ENCODE measurements at regions not wholly inside any gene's neighbourhood (a gene's known extent, or its start where the extent isn't known, plus 50 kb on each side); places are given as distances from the start of the nearest gene placed in this dataset.

DNA sequence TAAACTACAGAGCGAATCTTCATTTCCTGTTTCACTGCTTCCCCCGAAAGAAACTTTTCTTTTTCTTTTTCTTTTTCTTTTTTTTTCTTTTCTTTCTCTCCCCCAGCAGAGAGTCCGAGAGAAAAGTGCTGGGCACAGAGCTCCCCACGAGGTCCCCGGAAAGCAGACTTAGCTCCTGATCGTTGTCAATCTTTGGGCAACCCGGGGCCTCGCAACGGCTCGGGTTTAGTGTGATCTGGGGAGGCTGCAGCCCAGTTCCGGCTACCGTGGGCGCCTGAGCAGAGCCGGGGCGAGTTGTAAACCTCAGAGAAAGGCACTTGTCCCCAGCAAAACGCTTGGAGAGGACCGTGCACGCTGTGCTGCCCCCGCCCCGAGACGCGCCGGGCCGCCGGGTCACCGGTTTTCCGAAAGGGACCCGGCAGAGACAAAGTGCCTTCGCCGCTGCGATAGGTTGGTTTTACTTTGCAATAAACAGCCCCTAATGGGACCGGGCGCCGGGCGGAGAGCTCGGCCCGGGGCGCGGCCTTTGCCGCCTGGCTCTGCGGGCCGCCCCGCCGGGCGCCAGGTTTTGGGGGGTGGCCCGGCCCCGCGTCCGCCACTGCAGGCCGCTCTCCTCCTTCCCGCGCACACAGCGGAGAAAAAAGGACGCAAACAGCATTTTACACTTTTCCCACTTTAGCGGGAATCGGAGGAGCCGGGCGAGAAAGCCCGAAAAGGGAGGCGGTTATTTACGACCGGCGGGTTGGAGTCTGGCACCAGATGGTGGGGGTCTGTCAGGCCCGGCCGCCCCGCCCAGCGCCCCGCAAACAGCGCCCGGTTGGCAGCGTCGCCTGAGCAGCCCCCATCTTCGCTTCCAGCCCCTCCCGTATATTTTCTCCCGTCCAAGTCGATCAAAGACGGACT is 136.0 kb downstream of the INSIG2 start:
- DNase-seq = peak; percentile 51

DNA sequence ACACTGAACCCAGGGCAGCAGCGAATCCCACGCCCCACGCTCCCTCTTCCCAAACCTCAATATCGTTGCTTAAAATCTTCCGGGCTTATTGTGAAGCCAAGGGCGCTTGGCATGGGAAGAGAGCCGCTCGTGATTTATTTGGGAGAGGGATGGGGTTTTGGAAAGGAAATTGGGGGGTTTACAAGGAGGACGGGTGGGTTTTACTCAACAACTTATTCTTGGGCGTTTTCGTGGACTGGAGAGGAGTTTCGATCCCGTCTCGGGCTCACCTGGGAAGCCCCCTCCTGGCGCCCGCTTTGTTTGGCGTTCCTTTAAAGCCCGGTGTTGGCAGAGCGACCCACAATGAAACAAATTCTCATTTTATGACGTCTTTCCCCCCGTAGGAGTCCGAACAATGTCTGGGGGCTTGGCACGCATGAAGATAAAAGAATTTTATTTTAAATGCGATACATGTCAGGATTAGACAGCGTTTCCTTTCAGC is 135.3 kb downstream of the INSIG2 start:
- DNase-seq = peak; percentile 35

DNA sequence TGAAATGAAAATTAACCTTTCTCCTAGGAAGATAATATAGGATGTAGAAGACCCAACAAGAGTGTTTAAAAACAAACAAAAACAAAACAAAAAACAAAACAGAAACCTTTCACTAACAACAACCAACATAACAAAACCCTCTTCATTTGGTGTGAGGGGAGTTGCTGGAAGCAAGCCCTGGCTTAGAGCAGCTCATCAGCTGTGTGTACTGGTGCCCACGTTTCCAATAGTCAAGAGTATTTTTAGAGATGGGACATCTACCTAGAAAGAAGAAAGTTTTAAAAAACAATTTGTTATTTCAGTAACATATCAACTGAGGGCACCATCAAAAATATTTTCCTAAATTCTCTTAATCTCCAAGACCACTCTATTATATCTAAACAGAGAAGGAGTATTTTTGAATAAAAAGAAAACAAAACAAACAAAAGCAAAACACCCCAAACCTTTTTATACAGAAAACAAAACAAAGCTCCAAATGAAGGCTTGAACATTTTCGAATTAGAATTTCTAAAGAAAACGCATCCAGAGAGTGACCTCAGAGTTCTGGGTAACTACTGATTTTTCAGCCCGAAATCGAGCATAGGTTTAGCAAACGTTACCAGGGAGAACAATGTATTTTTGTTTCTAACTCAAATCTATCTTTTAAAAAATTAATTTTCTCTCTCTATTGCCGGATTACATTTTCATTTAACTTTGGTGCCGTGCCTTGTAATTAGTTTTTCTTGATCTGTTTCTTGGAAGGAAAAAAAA is 134.6 kb downstream of the INSIG2 start:
- no peak for DNase-seq

DNA sequence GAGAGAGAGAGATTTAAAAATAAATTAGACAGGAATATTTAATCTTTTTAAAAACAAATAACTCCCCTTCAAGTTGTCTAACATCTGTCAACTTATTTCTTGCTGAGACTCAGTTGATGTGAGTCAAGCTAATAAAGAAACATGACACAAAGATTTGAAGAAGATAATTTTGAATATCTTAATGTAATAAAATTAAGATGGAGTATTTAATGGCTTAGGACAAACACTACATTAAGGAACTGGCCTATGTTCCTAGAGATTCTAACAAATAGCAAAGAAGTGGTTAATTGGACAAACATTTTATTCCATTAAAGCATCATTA is 134.0 kb downstream of the INSIG2 start:
- DNase-seq = no peak

DNA sequence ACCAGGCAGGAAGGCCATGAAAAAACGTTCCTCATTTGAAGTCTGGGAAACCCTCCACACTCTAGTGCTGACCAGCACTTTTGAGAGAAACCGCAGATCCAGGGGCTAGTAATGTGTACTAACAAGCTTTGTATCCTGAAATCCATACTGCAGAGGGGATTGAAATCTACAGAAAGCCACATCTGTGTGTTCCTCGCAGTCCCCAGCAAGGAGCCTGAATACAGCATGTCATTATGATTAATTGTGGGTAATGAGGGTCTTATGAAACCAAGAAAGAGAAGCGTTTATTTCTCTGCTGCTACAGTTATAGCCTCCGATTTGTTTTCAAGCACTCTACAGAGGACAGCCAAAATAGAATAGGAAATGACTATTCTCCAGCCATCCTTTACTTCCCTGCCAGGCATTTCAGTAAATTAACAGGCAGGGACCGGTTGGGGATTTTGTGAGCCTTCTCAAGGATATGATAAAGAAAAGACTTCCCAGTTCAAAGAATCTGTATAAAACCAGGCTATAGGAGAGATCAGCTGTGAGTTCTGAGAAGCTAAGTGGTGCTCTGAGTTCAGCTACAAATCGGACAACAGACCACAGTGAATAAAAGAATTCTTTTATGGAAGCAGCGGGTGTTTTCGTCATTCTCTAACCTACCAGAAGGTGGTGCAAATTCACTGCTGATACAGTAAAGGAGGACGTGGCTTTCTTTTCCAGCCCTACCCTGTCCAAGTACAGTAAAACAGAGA is 133.4 kb downstream of the INSIG2 start:
- DNase-seq = peak; percentile 78

DNA sequence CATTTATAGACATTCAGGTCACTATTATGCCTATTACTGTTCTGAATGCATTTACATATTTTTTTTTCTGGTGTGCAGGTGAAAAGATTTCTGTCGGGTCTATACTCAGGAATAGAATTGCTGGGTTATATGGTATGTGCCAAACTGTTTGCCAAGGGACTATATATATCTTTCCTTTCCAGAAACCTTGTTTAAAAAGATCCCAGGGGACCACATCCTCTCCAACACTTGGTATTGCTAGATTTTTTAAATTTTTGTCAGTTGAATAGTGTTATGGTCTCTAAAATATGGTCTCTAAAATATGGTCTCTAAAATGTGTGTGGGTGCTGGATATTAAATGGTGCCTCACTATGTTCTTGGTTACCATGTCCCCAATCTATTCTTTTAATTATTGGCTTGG is 131.3 kb downstream of the INSIG2 start:
- no peak for DNase-seq

DNA sequence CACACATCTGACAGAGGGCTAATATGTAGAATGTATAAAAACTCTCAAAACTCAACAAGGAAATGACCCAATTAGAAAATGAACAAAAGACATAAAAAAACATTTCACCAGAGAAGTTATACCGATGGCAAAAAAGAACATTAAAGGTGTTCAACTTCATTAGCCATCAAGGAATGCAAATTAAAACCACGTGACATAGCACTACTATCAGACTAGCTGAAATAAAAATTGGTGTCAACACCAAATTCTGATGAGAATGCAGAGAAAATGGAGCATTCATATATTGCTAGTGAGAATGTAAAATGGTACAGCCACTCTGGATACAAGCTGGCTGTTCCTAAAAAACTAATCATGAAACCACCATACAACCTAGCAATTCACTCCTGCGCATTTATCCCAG is 128.0 kb downstream of the INSIG2 start:
- DNase-seq = no peak

DNA sequence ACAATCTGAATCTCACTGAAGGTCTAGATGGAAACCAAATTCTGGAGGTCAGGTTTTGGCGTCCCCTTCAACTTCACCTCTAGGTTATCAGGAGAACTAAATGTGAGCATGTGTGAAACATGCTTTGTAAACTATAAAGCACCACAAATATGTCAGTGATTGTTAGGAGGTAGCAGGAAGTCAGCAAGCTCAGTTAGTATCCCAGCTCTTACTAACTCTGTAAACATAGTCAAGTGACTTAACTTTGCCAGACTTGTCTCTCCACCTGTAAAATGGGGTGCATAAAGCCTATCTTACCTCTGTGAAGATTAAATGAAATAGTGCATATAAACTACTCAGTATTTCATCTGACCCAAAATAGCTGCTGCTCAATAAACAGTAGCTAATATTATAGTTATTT is 121.5 kb downstream of the INSIG2 start:
- no peak for DNase-seq

DNA sequence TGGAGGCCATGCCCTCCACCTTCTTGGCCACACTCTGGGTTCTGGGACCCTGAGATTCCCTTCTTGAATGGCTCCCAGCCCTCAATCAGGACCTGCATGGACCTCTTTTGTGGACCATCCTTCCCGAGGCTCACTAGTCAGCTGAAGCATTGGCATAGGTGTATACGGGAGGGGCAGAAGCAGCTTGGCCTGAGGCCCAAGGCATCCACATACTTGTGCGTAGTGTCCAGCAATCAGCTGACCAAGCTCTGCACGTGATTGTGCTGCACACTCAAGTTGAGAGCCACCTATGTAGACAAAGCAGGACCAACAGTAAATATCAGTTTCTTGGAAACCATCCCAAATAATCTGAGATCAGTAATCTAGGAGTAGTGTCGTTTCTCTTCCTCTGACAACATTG is 119.6 kb downstream of the INSIG2 start:
- no peak for DNase-seq

DNA sequence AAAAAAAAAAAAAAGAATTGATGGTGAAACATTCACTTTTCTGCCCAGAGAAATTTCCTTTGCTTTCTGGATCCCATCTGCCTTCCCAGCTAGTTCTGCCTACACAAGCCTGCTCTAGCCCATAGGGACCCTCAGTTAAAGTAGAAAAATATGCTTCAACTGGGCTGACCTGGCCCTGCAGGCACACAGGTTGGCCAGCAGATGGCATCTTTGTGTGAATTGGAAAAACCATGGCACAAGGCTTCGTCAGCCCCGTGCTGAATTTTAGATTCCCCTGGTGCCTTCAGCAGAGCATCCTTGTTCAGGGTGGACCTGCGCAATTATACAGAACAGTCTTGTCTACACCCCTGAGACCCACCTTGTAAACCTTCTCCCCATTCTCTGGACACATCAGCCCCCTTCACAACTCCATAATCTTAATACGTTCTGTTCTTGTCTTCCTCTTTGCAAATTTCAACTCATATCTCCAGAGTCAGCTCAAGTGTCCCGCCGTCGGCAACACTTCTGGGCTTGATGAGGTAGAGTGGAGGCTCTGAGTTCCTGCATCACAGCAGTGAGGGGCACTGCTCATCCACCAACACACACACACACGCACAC is 114.5 kb downstream of the INSIG2 start:
- peak; percentile 49 for DNase-seq

DNA sequence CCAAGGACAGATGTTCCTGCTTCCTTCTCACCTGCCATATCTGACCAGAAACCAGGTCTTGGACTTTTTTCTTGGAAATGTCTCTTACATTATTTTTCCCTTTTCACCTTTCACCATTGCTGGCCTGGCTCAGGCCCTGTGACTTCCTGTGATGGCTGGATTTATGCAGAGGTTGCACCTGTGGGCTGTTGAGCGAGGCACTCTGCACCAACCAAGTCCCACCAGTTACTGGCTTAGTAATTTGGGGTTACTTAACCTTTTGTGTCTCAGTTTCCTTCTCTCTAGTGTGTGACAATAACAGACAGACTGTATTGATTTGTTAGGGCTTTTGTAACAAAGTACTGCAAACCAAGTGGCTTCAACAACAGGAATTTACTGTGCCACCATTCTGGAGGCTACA is 110.0 kb downstream of the INSIG2 start:
- no peak for DNase-seq

DNA sequence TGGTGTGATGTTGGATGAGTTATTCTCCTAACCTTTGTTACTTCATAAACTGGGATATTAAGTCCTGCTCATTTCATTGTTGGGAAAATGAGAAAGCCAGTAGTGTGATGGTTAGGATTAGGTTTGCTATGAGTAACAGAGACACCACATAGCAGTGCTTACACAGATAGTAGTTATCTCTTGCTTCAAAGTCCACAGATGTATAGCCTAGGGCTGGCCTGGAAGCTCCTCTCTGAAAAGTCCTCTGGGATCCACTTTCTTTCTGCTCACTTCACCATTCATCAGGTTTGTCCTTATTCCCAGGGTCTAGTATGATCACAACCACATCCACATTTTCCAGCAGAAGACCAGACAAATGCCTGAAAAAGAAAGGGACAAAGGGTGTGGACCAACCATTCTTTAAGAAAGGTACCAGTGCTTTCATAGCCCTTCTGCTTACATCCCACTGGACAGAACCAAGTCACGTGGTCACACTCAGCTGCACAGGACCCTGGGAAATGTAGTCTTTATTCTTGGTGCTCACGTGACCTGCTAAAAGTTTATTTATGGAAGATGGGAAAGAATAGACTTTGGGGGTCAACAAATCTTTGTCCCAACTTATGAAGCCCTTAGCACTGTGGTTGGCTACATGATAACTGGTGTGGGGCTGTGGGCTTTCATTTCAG is 108.9 kb downstream of the INSIG2 start:
- DNase-seq = peak; percentile 6

DNA sequence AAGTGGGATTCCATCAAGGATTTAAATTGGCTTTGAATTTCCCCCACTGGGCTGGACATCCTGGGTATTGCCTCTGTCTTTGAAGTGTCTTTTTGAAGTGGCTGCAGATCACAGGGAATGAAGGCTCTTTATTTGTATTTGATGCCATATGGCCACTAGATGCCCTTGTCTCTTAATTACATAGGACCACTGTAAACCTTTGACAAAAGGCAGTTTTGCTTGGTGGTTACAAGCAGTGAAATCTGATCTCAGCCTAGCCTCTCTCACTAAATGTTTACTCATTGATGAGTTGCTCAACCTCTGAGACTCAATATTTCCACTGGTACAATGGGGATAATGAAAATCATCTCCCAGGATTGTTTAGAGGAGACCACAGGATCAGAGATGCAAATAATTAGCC is 102.2 kb downstream of the INSIG2 start:
- no peak for DNase-seq

DNA sequence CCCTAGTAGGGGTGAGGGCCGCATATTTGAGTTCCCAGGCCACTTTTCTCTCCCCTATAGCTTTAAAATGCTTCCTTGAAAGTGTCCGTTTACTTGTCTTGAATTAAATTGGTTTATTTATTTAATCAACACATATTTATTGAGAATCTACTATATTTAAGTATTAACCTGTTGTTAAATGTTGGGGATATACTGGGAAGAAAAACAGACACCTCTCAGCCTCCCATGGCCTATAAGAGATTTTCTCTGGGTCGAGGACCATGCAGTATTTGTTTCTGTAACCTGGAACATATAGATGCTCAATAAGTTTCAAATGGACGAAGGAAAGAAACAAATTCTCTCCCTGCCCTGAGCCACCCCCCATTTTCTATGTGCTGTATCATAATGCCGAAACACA is 98.6 kb downstream of the INSIG2 start:
- no peak for DNase-seq

DNA sequence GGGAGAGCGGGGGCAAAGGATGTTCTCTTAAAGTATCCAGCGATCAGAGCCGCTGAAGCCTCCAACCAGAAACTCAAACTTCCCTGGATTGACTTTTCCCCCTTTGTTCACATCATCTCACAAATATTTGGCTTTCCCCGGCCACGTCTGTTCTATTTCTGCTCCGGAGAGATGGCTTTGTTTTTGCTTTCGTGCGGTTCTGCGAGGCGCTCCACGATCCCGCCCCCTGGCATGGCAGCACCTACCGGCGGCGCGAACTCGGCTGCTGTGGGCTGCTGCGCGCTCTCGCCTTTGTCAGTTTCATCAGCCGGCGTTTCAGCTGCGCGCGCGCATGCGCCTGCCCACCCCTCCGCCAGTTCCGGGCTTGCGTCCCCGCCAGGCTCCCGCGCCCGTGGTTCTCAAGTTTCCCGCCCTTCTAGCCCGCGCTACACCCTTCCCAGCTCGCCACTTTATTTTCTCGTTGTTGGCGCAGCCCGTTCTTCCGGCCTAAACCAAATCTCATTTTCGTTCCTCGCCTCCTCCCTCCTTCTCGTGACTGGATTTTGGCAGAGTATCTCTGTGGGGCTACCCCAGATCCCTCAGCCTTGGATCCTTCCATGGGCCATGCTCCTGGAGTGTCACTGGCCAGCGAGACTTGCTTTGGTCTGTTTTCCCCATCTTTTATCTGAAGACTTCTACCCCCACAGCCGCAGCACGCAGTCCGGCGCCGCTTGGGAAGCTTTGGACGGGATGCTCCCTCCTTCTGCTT is 98.0 kb downstream of the INSIG2 start:
- peak; percentile 89 for DNase-seq

DNA sequence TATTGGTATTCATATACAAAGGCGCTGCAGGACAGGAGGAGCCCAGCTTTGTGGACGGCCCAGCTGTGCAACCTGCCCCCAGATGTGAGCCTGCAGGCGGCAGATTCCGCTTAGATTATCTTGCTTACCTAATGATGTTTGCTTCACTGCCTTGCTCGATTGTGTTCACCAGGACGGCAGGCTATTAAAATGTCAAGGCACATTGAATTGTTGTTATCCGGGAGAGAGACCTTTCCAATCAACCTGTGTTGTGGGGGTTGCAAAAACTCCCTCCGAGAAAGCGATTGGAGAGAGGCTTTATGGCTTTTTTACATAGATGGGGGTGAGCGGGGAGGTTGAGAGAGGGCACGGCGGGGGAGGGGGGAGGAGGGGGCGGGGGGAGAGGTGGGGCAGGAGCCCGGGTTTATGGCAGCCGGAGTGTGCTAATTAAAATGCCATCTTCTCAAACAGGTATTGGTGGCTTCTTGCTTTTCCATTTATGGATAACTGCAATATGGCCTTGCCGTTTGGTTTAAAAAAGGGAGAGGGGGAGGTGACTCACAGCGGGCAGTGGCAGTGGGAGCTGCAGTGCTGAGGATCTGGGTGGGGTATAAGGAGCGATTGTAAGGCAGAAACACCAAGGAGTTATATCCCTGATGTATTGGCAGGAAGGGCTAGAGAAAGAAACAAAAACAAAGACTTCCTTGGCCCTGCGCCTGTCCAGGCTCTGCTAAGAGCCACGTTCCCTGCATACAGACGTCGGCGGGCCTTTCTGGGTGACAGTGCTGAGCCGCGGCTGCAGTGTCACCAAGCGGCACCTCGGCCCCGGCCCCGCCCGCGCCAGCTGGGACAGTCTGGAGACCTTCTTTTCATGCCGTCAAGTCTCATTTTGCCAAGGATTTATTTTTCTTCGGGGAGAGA is 97.2 kb downstream of the INSIG2 start:
- peak; percentile 64 for DNase-seq

DNA sequence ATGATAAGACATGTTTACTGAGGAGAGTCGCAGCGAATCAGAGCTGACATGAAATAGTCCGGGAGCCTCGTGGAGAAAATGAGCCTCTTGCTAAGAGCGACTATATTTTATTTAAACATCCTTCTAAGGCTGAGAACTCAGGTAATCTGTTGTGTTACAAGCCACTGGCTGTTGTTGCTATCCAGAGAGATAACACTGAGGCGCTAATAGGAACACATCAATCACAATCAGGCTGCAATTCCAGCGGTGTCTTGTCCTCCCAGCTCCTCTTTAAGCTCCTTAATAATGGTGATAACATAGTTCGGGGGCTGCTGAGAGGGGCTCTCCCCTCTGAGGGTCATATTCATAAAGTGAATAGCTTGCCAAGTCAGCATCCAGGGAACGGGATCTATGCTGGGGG is 95.1 kb downstream of the INSIG2 start:
- DNase-seq = no peak

DNA sequence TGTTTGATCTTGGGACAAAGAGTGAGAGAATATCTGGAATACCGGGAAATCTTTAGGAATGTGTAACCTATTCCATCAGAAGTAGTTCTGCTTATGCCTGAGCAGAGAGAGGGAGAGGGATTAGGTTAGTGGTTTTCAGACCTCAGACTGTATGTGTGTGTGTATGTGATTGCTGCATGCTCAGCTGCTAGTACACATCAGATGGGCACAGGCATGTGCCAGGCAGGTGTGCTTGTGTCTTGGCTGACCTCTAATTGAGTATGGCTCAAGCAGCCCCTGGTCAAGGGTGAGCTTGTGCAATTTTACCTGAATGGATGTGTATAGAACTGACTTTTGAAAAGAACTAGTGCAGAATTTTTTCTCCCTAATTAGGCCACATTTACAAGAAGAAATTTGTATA is 91.2 kb downstream of the INSIG2 start:
- peak; percentile 7 for DNase-seq

DNA sequence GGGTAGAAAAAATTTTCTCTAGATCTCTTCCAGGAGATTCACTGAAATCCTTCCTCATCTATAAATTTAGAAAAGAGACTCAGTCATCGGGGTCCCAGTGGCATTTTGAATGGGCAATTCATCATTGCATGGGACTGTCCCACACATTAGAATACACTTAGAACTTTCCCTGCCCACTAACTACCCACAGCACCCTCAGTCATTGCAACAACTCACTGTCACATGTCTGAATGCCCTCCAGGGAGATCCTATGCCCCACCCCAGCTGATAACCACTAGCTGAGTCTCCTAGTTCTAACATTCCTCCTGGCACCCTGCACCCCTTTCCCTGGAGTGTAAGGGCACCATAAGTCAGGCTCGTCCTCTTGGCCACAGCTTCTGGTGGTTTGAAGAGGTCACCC is 89.6 kb downstream of the INSIG2 start:
- DNase-seq = no peak

DNA sequence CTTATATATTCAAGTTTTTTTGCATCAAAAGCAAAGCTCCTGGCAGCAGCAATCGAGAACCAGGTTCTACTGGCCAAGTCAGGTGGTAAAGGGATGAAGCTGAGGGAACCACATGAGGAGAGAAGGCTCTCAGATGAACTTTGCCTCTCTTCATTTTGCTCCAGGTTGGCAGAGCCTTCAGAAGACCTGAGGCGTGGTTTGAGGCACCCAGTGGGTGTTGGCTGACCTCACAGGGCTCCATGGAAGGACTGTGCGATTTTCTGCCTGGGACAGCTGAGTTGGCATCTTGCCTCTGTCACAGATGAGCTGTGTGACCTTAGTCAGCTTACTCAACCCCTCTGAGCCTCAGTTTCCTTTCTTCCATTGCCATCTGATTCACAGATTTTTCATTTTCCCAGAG is 89.0 kb downstream of the INSIG2 start:
- DNase-seq = no peak

DNA sequence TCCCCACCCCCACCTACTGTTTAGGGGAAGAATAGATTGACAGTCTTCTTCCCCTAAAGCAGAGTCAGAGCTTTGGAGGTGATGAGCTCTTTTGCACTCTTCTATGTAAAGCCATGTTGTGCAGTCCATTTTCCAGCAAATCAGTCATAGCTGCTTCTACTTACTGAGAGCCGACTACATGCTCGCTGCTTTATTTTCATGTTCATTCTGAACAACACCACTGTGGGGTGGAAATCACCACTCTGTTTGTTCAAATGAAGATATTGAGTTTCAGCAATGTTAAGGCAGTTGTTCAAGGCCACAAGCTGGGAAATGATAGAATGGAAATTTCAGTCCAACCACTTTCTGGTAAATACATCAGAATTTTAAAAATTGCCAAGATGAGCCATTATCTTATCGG is 88.3 kb downstream of the INSIG2 start:
- DNase-seq = no peak

All from fibroblast of skin of right biceps (primary cell).